ENCODE measurements at regions not wholly inside any gene's neighbourhood (a gene's known extent, or its start where the extent isn't known, plus 50 kb on each side); places are given as distances from the start of the nearest gene placed in this dataset.

DNA sequence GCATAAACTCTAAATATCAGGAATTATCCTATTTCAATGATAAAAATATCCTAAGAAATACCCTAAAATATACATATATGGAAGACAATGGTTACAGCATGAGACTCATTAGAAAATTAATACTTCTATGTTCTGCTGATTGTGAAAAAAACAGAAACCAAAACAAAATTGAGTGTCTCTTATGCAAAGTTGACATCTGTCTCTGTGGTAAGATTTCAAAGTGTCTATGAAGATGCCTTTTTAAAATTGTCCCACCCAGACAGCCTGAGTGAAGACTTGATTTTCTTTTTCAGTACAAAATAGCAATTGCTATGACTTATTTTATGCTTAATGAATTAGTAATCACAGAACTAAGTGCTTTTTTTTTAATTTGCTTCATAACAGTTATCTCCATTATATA is 1368.4 kb upstream of the LRRTM1 start:
- no peaks in the 10 kb centered on the region for H3K27me3 Mint-ChIP-seq
- intact Hi-C loops (cut with micrococcal nuclease): no loop called here
- no peaks in the 10 kb centered on the region for H3K4me1 Mint-ChIP-seq
- H3K36me3 Mint-ChIP-seq (ENCODE audit: low read depth): no peaks in the 10 kb centered on the region
- DNase-seq: no peak
- peaks cover 3% of the 10 kb centered on the region for H3K9me3 Mint-ChIP-seq
- no peak overlapping the region for H3K27ac Mint-ChIP-seq
- no peak overlapping the region for H3K4me3 Mint-ChIP-seq

GRCh38 chr2:81672516-81672915 is 1368.0 kb upstream of the LRRTM1 start:
- Mint-ChIP-seq H3K9me3 (peaks cover 3% of the 10 kb centered on the region), H3K4me1 (no peaks in the 10 kb centered on the region), H3K27ac (no peak overlapping the region), H3K4me3 (no peak overlapping the region), H3K27me3 (no peaks in the 10 kb centered on the region), H3K36me3 (ENCODE audit: low read depth) (no peaks in the 10 kb centered on the region)
- intact Hi-C loops (cut with micrococcal nuclease): no loop called here
- DNase-seq: no peak

DNA sequence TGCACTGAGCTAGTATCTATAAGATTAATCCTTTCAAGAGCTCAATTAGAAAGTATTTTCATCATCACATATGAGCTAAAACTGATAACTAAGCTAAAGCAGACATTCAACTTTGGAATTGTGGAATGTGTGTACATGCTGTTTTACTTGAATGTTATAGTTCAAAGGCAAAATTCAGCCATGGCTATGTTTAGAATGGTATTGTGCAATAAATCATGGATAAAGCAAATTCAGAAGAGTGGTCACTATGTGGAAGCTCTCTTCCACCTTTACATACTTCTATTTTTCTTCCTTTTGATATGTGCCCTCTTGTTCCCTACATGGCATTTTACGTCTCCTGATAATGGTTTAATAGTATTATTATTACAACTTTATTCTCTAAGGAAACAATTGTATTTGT is 1366.3 kb upstream of the LRRTM1 start:
- Mint-ChIP-seq H3K4me3 (no peak overlapping the region), H3K36me3 (ENCODE audit: low read depth) (no peaks in the 10 kb centered on the region), H3K9me3 (peaks cover 3% of the 10 kb centered on the region), H3K27ac (no peak overlapping the region), H3K4me1 (no peaks in the 10 kb centered on the region), H3K27me3 (no peaks in the 10 kb centered on the region)
- intact Hi-C loops (cut with micrococcal nuclease): no loop called here
- no peak for DNase-seq

- no peak overlapping the region for H3K27ac Mint-ChIP-seq
- no peaks in the 10 kb centered on the region for H3K27me3 Mint-ChIP-seq
- H3K36me3 Mint-ChIP-seq (ENCODE audit: low read depth): no peaks in the 10 kb centered on the region
- no peaks in the 10 kb centered on the region for H3K4me1 Mint-ChIP-seq
- H3K4me3 Mint-ChIP-seq: no peak overlapping the region
- H3K9me3 Mint-ChIP-seq: peaks cover 10% of the 10 kb centered on the region
- DNase-seq: no peak
- intact Hi-C loops (cut with micrococcal nuclease): no loop called here
Measured at GRCh38 chr2:81661081-81661480, 1356.5 kb upstream of the LRRTM1 start.

GRCh38 chr2:81658227-81658626 is 1353.7 kb upstream of the LRRTM1 start:
- no peak overlapping the region for H3K4me3 Mint-ChIP-seq
- peaks cover 14% of the 10 kb centered on the region for H3K9me3 Mint-ChIP-seq
- H3K36me3 Mint-ChIP-seq (ENCODE audit: low read depth): no peaks in the 10 kb centered on the region
- H3K27ac Mint-ChIP-seq: no peak overlapping the region
- intact Hi-C loops (cut with micrococcal nuclease): no loop called here
- no peaks in the 10 kb centered on the region for H3K27me3 Mint-ChIP-seq
- no peaks in the 10 kb centered on the region for H3K4me1 Mint-ChIP-seq
- no peak for DNase-seq

GRCh38 chr2:81650048-81650971 is 1345.8 kb upstream of the LRRTM1 start:
- Mint-ChIP-seq H3K27ac (no peak overlapping the region), H3K36me3 (ENCODE audit: low read depth) (no peaks in the 10 kb centered on the region), H3K4me1 (no peaks in the 10 kb centered on the region), H3K27me3 (no peaks in the 10 kb centered on the region), H3K4me3 (no peak overlapping the region), H3K9me3 (peaks cover 6% of the 10 kb centered on the region)
- intact Hi-C loops (cut with micrococcal nuclease): no loop called here
- DNase-seq: no peak

- DNase-seq: no peak
- H3K4me3 Mint-ChIP-seq: no peak overlapping the region
Measured at GRCh38 chr2:81648806-81649205, 1344.3 kb upstream of the LRRTM1 start.

GRCh38 chr2:81648370-81648769 is 1343.8 kb upstream of the LRRTM1 start:
- Mint-ChIP-seq H3K4me3 (no peak overlapping the region), H3K36me3 (ENCODE audit: low read depth) (no peaks in the 10 kb centered on the region), H3K9me3 (peaks cover 3% of the 10 kb centered on the region), H3K4me1 (no peaks in the 10 kb centered on the region), H3K27ac (no peak overlapping the region), H3K27me3 (no peaks in the 10 kb centered on the region)
- DNase-seq: no peak
- intact Hi-C loops (cut with micrococcal nuclease): no loop called here

More at GRCh38 chr2:81648806-81649205, 1344.3 kb upstream of the LRRTM1 start:
- Mint-ChIP-seq H3K9me3 (peaks cover 3% of the 10 kb centered on the region), H3K4me1 (no peaks in the 10 kb centered on the region), H3K36me3 (ENCODE audit: low read depth) (no peaks in the 10 kb centered on the region), H3K27me3 (no peaks in the 10 kb centered on the region), H3K27ac (no peak overlapping the region)
- intact Hi-C loops (cut with micrococcal nuclease): no loop called here

GRCh38 chr2:81647715-81648230 is 1343.2 kb upstream of the LRRTM1 start:
- DNase-seq: no peak
- H3K36me3 Mint-ChIP-seq (ENCODE audit: low read depth): no peaks in the 10 kb centered on the region
- no peaks in the 10 kb centered on the region for H3K4me1 Mint-ChIP-seq
- H3K9me3 Mint-ChIP-seq: peaks cover 3% of the 10 kb centered on the region
- intact Hi-C loops (cut with micrococcal nuclease): no loop called here
- H3K4me3 Mint-ChIP-seq: no peak overlapping the region
- no peak overlapping the region for H3K27ac Mint-ChIP-seq
- H3K27me3 Mint-ChIP-seq: no peaks in the 10 kb centered on the region

DNA sequence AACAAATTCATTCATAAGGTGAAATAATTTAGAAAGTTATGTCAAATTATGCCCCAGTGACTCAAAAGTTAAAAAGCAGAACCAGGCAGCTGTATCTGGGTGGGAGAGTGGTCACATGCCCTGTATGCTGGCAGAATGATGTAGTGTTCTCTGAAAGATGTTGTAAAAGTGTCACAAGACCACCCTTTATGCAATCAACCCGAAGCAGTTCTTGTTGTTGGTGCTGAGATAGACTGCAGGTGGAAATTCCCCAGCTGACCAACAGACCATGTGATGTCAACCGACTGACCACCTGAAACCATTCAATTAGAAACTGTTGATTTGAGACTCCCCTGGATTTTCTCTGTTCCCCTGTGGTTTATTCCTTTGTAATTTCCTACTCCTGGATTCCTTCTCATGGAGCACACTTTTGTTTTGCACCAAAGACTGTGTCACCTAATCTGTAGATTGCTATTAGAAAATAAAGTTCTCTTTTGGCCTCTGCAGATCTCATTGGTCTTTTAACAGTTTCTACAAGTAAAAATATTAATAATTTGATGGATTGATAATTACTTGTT is 1341.3 kb upstream of the LRRTM1 start:
- no peaks in the 10 kb centered on the region for H3K9me3 Mint-ChIP-seq
- no peak overlapping the region for H3K4me3 Mint-ChIP-seq
- no peak for DNase-seq
- intact Hi-C loops (cut with micrococcal nuclease): no loop called here
- no peaks in the 10 kb centered on the region for H3K4me1 Mint-ChIP-seq
- no peaks in the 10 kb centered on the region for H3K36me3 Mint-ChIP-seq (ENCODE audit: low read depth)
- H3K27ac Mint-ChIP-seq: no peak overlapping the region
- H3K27me3 Mint-ChIP-seq: no peaks in the 10 kb centered on the region

DNA sequence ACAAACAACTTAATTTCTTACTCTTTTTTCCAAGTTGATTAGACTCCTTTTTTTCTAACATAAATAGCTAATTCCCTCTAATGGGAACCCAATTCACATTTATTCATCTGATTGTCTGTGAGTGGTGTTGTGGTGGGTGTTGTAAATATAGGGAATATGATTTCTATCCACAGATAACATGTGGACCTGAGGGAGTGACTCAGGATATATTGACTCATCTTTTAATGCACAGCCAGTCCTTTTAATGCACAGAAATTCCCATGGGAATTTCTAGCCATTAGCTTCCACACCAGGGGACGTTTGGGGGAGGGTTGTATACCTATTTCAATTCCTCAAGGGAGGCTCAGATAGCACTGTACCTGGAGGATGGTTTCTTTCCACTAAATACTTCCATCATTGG is 1339.6 kb upstream of the LRRTM1 start:
- intact Hi-C loops (cut with micrococcal nuclease): no loop called here
- no peaks in the 10 kb centered on the region for H3K27me3 Mint-ChIP-seq
- no peak for DNase-seq
- no peaks in the 10 kb centered on the region for H3K4me1 Mint-ChIP-seq
- no peaks in the 10 kb centered on the region for H3K36me3 Mint-ChIP-seq (ENCODE audit: low read depth)
- H3K4me3 Mint-ChIP-seq: no peak overlapping the region
- no peaks in the 10 kb centered on the region for H3K9me3 Mint-ChIP-seq
- no peak overlapping the region for H3K27ac Mint-ChIP-seq

DNA sequence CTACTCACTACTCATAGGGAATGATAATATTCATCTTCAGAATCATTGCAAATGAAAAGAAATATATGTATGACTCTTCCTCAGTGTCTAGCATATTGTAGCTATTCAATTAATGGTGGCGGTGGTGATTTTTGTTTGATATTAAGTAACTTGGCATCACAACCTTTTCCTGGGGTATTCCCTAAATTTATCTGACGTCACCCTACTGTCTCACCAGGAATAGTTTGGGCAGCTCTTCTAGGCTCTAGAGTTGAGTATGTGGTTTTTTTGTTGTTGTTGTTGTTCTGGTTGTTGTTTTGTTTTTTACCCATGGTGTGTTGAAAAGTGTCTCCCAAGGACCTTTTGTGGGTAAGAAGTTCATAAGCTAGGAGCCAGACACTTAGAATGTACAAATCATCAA is 1320.3 kb upstream of the LRRTM1 start:
- no peaks in the 10 kb centered on the region for H3K36me3 Mint-ChIP-seq (ENCODE audit: low read depth)
- H3K4me1 Mint-ChIP-seq: no peaks in the 10 kb centered on the region
- H3K27ac Mint-ChIP-seq: no peak overlapping the region
- H3K9me3 Mint-ChIP-seq: peaks cover 15% of the 10 kb centered on the region
- no peak for DNase-seq
- H3K4me3 Mint-ChIP-seq: no peak overlapping the region
- intact Hi-C loops (cut with micrococcal nuclease): no loop called here
- H3K27me3 Mint-ChIP-seq: no peaks in the 10 kb centered on the region

DNA sequence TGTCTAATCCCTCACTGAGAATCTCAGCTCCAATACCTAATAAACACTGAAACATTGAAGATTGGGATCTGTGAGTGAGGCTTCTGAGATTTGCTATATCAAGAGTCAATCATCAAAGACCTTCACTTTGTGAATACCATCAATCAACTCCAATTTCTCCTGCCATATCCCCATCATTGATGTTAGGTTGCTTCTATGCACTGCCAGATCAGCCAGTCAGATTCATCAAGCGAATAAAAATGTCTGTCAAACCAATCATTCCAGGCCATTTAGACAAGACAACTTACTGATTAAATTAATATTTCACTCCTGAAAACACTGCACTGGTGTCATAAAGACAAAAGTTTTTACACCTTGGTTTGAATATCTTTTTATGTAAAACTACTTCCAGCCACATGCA is 1295.5 kb upstream of the LRRTM1 start:
- Mint-ChIP-seq H3K9me3 (no peaks in the 10 kb centered on the region), H3K27ac (no peak overlapping the region), H3K4me1 (no peaks in the 10 kb centered on the region), H3K4me3 (no peak overlapping the region), H3K36me3 (ENCODE audit: low read depth) (no peaks in the 10 kb centered on the region), H3K27me3 (no peaks in the 10 kb centered on the region)
- intact Hi-C loops (cut with micrococcal nuclease): no loop called here
- DNase-seq: no peak

DNA sequence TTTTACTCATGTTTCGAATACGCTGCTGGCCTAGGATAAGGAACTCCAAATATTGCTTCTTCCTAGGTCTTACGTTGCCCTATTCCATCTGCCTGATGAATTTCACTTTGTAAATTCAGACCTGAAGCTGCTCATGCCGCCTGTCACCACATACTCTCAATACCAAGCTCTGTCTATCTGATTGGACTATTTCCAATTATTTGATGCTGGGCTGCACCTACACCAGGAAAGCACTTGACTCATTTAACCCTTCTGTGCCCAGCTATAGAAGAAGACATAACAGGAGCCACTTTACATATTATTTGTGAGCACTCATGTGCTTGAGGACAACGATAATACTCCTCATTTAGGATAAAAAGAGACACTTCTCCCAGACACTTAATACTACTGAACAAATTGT is 1293.9 kb upstream of the LRRTM1 start:
- Mint-ChIP-seq H3K27ac (no peak overlapping the region), H3K4me1 (no peaks in the 10 kb centered on the region), H3K27me3 (no peaks in the 10 kb centered on the region), H3K9me3 (no peaks in the 10 kb centered on the region), H3K36me3 (ENCODE audit: low read depth) (no peaks in the 10 kb centered on the region), H3K4me3 (no peak overlapping the region)
- intact Hi-C loops (cut with micrococcal nuclease): no loop called here
- no peak for DNase-seq

All from activated CD4-positive, alpha-beta T cell treated with anti-CD3 and anti-CD28 coated beads, Interleukin-2, amount 10 ng/mL, durations not matched to agents 24 days and 14 days (primary cell).